PC-9 (cell line): ENCODE measurements at regions not wholly inside any gene's neighbourhood (a gene's known extent, or its start where the extent isn't known, plus 50 kb on each side); places are given as distances from the start of the nearest gene placed in this dataset.

ENCODE experiments used
- CTCF ChIP-seq: fragments of 200-600 bp; sonication (generic); conservative IDR thresholded peaks from 2 replicates; pipeline ENCODE4 v1.6.1; 2017; ENCODE audit warnings: mixed run types, antibody characterized with exemption, mild to moderate bottlenecking, moderate library complexity
- EZH2 ChIP-seq: fragments of 200-600 bp; sonication (generic); IDR thresholded peaks from 2 replicates; pipeline ENCODE4 v1.8.0; 2017; ENCODE audit warnings: antibody characterized with exemption, low read depth

- TF ChIP-seq CTCF (no peak), EZH2 (no peak)
Measured at GRCh38 chr5:98398465-98398864, 375.0 kb upstream of the RGMB start.
